CD4-positive, alpha-beta T cell treated with Interleukin-4 for 4 hours (primary cell): ENCODE measurements at regions not wholly inside any gene's neighbourhood (a gene's known extent, or its start where the extent isn't known, plus 50 kb on each side); places are given as distances from the start of the nearest gene placed in this dataset.
"Not testable (repeated sequence)": the region's sequence is repeated elsewhere in the genome, so short reads cannot be mapped to it uniquely, and the experiment has no call there.

Experiments
- DNase-seq: peaks from one replicate; pipeline ENCODE4 v3.0.0-alpha.2; 2020

- DNase-seq, result no peak
Observed at GRCh38 chr7:56291-56913, 136.0 kb upstream of the FAM20C start.

- DNase-seq, result no peak
Observed at GRCh38 chr7:57071-57470, 135.3 kb upstream of the FAM20C start.

- DNase-seq, result no peak
Observed at GRCh38 chr7:57482-58255, 134.7 kb upstream of the FAM20C start.

GRCh38 chr7:58316-58715, 134.1 kb upstream of the FAM20C start:
- no peak for DNase-seq

GRCh38 chr7:59079-60016, 133.0 kb upstream of the FAM20C start:
- DNase-seq, result no peak

- no peak for DNase-seq
Observed at GRCh38 chr7:60017-60675, 132.2 kb upstream of the FAM20C start.

GRCh38 chr7:60706-61105, 131.7 kb upstream of the FAM20C start:
- no peak for DNase-seq

GRCh38 chr7:61111-61510, 131.3 kb upstream of the FAM20C start:
- DNase-seq, result no peak

- DNase-seq, result no peak
Observed at GRCh38 chr7:61576-62360, 130.6 kb upstream of the FAM20C start.

- no peak for DNase-seq
Observed at GRCh38 chr7:62361-63116, 129.8 kb upstream of the FAM20C start.

- no peak for DNase-seq
Observed at GRCh38 chr7:63117-63480, 129.3 kb upstream of the FAM20C start.

GRCh38 chr7:63521-64021, 128.8 kb upstream of the FAM20C start:
- DNase-seq, result no peak

- DNase-seq, result no peak
Observed at GRCh38 chr7:64098-64915, 128.1 kb upstream of the FAM20C start.

- DNase-seq, result no peak
Observed at GRCh38 chr7:64916-65341, 127.4 kb upstream of the FAM20C start.

- DNase-seq, result no peak
Observed at GRCh38 chr7:65554-65953, 126.8 kb upstream of the FAM20C start.

- DNase-seq, result no peak
Observed at GRCh38 chr7:66296-66695, 126.1 kb upstream of the FAM20C start.

- DNase-seq, result no peak
Observed at GRCh38 chr7:66741-67140, 125.6 kb upstream of the FAM20C start.

- no peak for DNase-seq
Observed at GRCh38 chr7:67661-68395, 124.5 kb upstream of the FAM20C start.

- DNase-seq, result no peak
Observed at GRCh38 chr7:68629-69028, 123.7 kb upstream of the FAM20C start.

- DNase-seq, result not testable (repeated sequence)
Observed at GRCh38 chr7:69052-69451, 123.3 kb upstream of the FAM20C start.
